GM04503 (cell line): ENCODE measurements at regions not wholly inside any gene's neighbourhood (a gene's known extent, or its start where the extent isn't known, plus 50 kb on each side); places are given as distances from the start of the nearest gene placed in this dataset.
A peak's percentile ranks its signal among the peaks of the same experiment; 100 is the strongest.
"Not testable (repeated sequence)": the region's sequence is repeated elsewhere in the genome, so short reads cannot be mapped to it uniquely, and the experiment has no call there.

Experiments
- DNase-seq: peaks from one replicate; pipeline ENCODE4 v3.0.0-alpha.2; 2012; ENCODE audit warnings: low read depth

DNA sequence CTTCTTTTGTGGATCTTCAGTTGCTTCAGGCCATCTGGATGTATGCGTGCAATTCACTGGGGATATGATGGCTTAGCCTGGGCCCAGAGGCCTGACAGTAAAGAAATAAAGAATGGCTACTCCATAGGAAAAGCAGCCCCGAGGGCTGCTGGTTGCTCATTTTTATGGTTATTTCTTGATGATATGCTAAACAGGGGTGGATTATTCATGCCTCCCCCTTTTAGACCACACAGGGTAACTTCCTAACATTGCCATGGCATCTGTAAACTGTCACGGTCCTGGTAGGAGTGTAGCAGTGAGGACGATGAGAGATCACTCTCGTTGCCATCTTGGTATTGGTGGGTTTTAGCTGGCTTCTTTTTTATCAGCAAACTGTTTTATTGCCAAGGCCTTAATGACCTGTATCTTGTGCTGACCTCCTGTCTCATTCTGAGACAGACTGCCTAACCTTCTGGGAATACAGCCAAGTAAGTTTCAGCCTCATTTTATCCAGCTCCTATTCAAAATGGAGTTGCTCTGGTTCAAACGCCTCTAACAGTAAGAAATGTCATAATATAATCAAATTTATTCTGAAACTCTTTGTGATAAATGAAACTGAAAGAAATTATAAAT is 60.5 kb downstream of the DSEL start:
- DNase-seq = no peak

DNA sequence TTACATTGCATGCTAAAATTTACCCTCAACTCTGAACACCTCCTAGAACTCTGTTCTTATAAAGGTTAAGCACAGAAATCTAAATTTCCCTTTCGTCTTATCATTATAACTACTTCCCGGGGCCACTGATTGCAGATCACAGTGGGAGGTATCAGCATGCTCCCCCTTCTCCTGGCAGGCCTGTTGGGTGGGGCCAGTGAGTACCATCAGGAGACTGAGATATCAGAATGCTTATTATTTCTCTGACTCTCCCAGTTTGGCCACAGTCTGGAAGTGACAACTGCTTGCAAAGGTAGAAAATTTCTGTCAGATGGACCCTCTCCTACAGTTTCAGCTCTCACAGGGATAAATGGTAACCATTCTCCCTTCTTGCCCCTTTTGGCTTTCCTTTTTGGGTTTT is 62.6 kb downstream of the DSEL start:
- no peak for DNase-seq

DNA sequence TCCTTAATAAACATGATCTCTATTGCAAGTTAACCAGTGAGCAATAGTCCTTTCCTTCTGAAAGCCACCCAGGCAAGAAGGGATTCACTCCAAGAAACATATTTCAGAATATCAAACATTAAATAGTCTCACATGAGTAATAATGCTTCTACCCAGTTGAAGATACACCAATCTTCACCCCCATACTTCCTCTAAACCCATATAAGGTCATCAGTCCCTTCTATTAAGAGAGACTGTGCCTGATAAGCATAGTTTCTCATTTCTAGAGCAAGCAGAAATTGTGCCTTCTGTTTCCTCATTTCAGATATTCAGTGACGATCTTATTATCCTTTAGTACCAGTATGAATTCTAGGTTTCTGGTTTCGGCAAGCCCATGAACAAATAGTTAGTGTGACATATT is 64.6 kb downstream of the DSEL start:
- DNase-seq = no peak

DNA sequence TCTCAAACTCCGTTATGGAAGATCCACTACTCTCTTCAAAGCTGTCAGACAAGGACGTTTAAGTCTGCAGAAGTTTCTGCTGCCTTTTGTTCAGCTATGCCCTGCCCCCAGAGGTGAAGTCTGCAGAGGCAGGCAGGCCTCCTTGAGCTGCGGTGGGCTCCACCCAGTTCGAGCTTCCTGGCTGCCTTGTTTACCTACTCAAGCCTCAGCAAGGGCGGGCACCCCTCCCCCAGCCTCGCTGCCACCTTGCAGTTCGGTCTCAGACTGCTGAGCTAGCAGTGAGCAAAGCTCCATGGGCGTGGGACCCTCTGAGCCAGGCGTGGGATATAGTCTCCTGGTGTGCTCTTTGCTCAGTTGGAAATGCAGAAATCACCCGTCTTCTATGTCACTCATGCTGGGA is 65.4 kb downstream of the DSEL start:
- DNase-seq = not testable (repeated sequence)

DNA sequence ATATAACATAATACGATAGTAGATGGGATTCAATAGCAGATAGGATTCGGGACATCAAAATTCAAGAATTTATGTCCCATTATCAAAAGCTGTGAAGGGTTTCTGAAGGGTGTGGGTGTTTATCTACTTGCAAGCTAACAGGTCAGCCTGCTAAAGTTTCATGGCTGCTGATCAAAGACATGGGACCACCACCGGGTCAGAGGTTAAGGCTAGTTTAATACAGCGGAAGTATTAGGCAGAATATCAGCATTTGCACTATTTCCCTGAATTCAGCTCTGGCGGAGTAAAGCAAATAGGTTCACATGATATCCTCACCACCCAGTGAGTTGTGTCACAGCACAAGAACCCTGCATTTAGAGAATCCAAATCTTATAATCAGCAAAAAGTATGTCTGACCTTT is 82.5 kb downstream of the DSEL start:
- DNase-seq = no peak

DNA sequence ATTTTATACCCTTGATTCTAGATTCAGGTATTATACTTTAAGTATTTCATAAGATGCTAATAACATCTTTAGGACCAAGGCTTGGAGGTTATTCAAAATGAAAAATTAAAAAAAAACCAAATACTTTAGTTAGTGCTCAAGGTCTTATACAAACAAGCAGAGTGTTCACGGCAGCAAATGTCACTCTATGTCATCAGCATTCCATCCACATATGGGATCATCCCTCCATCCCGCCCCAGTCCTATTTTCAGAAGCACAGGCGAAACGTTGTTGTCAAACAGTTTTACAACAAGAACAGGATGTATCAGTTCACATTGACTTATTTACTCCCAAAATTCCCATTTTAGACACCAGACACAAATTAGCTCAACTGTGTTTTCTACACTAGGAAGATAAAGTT is 83.7 kb downstream of the DSEL start:
- DNase-seq = no peak

DNA sequence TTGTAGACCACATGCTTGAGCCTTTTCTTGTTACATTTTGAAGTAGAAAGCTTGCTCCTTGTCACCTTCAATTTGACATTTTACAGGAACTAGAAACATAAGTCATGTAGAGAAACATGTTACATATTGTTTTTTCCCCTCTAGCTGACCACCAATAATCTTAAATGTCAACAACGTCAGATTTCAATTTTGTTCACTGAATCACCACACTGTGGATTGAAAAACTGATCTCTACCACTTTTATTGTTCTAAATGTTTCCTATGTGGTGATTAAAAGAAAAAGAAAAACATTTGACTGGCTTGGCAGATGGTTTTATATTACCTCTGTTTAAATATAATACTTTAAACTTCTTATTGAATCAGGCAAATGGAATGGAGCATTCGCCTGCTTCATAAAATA is 87.7 kb downstream of the DSEL start:
- no peak for DNase-seq

DNA sequence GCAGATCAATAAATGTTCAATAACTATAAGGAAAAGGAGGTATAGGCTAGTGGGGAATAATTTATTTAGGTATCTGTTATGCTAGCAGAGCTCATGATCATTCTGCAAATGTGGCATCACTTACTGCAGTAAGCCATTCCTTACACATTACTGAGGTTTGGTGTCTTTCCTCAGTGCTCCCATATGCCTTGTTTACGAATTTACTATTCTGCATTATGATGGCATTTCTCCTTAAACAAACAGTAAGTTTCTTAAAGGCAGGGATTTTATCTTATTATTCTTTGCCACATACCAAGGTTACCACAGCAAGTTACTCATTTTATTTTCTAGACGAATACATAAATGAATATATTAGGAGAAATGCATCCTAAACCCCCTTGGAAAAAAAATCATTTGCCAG is 88.4 kb downstream of the DSEL start:
- no peak for DNase-seq

DNA sequence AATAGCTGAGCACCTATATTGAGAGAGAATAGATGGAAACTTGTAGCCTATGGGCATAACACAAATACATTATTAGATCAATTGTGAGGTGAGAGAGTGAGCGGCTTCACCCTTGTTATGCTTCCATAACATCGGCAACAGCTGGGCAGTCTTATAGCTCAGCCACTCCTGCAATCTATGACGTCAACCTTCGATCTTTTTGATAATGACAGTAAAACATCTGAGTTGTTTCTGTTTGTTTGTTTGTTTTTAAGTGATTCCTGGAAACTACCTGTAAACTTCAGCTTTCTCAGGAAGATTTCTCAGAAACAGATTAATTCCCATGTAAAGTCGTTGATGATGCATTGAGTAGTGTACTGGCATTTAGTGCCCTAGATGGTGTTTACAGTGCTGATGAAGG is 90.0 kb downstream of the DSEL start:
- no peak for DNase-seq

DNA sequence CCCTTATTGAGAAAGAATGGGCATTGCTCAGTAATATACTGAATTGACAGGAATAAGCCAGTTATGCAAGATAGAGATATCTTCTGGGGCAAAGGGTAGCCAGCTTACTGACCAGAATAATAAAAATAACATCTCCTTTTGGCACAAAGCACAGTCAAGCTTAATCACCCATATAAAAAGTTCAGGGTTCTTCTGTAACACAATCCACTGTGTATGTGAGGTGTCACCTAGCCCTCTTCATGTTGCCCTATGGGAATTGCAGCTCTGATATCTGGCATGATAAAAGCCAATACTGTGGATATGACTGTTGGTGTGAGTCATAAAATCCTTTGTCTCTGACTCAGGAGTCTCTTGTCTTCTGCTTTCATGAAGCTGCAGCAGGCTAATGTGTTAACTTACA is 90.8 kb downstream of the DSEL start:
- peak; percentile 83 for DNase-seq

DNA sequence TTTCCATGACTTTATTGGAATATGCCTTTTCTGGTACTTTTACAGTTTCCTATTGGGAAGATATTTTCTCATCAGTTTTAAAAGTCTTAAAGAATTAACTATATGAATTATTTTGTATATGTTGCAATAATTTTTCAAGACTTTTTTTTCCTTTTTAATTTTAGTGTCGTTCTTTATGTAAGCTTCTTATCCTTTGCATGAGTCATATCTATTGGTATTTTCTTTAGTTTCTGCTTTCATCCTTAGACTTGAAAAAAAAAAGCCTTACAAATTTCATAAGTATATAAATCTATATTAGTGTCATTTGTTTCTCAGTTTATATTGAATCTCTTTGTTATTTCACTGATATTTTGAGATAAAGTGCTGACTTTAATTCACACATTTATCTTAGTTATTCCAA is 94.9 kb downstream of the DSEL start:
- DNase-seq = no peak

DNA sequence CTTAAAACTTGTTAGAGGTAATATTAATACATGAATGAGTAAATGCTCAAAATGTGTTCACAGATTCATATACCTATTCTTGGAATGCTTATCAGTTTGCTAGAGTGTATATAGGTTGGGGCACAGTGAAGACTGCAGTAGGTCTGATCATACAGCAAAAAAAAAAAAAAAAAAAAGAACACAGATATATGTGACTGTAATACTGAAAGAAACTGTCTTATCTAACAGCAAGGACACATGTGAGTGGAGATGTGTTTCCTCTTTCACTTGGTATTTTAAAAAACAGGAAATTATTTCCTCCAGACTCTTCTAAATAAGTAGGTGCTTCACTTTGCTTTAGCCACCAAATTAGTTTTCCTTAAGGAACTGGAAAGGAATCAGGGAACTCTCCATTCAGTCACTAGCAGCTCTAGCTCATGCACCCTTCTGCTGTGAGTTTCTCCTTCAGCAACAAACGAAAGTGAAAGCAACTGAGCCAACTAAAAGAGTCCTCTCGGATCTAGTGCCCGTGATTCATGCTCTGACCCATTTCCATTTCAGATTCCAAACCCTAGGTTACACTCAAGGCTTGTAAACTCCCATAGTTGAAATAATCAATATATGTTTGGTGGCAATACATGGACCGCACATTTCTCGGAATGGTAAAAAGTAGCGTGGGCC is 98.5 kb downstream of the DSEL start:
- DNase-seq = no peak

DNA sequence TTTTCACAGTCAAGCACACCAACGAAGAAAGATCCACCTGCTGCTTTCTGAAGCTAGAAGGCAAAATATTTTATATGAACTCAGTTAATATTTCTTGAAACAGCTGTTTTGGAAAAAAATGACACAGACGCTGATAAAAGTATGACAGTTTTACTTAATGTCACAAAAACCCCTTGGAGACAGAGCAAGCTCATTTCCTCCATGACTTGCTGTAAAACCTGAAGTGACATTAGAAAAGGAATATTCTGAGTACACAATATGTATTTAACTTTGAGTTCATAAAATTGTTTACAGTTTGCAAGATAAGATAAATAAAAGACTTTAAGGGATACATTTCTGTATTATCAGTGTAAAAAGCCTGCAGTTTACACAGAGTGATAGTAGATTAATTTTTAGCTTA is 105.4 kb downstream of the DSEL start:
- no peak for DNase-seq

DNA sequence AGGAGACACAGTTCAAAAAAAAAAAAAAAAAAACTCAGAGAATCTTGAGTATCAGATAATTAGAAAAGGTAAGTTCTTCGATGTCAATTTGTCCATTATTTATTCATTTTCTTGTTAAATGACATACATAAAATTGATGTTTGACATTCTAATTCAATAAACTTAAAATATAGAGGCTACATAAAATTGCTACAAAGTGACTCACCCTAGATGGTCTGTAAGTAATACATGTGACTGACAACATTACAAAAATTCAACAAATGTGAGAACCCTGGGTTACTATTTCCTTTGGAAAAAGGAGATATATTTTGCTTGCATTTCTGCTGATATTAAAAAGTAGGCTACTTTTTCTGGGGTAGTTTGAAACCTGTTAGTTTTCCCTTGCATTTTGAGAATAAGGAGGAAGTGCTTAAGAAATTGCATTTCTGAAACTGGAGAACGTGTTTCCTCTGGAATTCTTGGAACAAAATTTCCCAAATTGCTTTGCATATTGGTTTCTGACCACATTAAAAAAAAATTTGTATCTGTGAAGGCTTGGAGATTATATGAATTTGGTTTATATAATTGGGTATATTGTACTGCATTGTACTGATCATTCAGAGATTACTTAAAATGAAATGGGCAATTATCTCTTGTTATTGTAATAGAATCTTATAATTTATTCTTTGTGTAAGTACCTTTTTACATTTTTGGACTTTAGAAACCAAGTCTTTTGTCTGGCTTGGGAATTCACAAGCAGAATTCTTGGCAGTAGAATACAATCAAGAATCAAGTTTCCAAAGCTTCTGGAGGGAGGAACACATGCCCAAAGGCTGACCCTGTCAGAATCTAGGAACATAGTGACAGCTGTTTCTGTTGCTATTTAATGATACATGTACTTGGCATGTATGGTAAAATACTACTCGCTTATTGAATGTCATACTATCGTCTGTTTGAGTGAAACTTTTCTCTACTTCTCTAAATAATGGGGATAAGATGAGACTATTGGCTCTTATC is 106.1 kb downstream of the DSEL start:
- DNase-seq = no peak

DNA sequence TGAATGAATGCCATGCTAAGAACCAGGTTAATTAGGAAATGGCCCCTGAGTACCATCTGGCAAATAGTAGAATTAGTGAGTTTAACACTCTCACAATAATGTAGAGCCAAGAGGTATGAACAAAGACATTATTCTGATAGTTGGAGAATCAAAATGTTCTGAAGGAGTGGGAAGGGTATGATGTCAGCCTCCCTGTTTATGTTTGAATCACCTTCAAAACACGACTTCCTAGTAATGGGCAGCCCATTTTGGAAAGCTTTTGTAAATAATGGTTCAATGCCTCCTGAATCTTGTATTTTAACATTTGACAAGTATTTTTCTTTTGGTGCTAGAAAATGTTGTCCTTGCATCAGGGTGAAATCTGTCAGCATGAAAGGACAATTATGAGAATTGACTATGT is 108.3 kb downstream of the DSEL start:
- no peak for DNase-seq

DNA sequence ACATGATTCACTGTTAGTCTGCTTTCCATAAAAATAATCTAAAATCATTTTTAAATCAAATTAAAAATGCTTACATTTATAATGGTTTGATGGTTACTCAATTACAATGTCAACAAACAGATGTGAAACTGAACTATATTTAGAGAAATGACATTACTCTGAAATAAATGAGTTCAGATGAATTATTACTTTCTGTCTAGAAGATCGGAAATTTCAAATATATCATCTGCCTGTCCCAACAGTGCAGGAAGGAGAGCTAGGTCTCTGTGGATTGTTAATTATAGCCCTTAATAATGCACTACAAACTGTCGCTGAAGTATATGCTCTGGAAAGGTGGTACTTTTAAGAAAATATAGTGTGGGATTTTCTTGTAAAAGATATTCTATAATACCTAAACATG is 109.8 kb downstream of the DSEL start:
- DNase-seq = no peak

DNA sequence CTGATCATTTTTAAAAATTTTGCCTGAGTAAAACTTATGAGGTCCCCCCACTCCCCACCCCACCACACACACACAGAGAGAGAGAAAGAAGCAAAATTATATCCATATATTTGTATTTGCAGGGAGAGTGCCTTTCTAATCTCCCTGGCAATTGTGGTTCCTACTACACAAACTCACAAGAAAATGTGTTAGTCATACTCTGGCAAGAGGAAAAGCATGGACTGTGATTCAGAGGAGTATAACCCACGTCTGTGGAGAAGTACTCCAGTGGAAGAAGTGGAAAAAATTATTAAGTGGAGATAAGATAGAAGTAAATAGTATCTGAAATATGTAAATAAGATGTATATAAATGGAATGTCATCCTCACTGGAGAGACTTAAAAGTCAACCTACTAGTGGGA is 114.0 kb downstream of the DSEL start:
- DNase-seq = peak; percentile 32

DNA sequence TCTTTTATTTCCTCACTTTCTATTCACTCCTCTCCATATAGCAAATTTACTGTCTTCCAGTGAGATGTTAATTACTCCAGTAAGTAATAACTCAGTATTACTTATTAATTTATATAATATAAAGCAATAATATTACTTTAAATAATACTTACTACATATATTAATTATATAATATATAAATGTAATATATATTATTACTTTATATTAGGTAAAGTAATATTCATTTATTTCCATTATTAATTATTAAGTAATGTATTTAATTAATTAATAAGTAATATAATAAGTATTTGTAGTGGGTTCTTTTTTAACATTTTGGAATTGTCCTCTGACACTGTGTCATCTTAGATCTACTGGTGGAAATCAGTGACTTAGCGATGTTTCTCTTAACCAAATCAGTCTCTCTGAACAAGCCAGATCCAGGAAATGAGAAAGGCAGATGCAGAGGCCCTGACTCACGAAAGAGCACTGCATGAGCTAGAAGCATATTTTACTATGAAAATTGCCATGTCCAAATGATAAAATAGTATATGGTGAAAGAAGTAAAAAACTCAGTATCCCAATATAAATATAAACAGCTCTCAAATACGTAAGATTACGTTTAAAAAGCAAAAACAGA is 115.9 kb downstream of the DSEL start:
- no peak for DNase-seq

DNA sequence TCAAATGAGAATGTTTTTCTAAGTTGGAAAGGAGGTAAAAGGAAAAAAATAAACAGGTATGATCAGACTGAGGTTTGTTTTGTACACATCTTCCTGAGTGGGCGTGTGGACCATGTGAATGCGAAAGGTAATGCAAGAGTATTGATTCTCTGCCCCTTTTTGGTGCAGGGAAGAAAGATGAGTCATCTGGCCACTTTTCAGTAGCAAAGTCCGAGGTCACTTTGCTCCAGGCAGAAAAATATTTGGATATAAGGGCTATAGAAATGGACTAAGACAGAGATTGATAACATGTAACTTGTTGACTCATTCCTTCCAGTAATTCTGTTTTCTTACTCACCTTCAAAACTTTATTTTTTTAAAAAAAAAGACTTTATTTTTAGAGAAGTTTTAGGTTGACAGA is 130.5 kb downstream of the DSEL start:
- DNase-seq = no peak

DNA sequence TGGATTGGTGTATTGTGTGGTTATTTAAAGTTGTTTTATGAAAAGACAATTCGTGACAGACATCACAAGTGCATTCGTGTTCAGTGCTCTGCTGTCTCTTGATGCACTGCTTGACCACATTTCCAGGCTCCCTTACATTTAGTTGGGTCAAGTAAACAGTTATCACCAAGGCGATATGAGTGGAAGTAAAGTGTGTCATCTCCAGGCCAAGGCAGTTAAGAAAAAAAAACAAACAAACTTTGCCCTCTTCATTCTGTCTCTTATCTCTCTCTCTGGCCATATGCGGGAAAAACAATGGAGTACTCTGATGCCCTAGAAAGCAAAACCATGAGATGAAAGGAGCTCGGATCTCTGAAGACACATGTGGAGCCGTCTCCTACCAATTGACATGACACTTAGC is 131.1 kb downstream of the DSEL start:
- DNase-seq = peak; percentile 22

DNA sequence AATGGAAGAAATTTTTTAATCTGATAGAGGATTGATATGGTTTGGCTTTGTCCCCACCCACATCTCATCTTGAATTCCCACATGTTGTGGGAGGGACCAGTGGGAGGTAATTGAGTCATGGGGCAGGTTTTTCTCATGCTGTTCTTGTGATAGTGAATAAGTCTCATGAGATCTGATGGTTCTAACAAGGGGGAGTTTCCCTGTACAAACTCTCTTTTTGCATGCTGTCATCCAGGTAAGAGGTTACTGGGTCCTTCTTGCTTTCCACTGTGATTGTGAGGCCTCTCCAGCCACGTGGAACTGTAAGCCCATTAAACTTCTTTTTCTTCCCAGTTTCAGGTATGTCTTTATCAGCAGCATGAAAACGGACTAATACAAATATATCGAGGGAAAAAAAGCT is 132.5 kb downstream of the DSEL start:
- not testable (repeated sequence) for DNase-seq

DNA sequence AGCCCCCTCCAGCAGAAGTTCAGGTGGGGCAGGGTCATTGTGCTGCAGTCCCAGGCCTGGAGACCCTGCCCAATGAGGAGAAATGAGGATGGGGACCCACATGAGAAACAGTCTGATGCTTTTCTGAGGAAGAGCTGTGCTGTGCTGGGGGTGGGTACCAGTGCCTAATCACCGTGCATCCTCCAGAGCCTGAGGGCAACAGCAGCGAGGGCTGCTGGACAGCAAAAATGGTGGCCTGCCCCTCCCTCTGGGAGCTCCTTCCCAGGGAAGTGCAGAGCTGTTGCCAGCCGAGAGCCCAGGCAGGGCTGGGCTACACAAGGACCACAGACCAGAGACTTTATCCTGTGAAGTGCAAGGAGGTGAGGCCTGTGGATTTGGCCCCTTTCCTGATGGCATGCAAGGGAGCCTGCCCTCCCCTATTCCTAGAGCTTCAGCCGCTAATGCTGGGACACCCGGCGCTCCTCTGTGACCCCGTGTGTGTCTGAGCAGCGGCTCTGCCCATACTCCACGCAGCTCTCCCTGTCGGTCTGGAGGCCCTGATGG is 134.8 kb downstream of the DSEL start:
- no peak for DNase-seq
